ENCODE measurements at regions not wholly inside any gene's neighbourhood (a gene's known extent, or its start where the extent isn't known, plus 50 kb on each side); places are given as distances from the start of the nearest gene placed in this dataset.
A peak's percentile ranks its signal among the peaks of the same experiment; 100 is the strongest.

- TF ChIP-seq EZH2phosphoT487 (IDR thresholded peaks at IDR 0.05; ENCODE audit: borderline replicate concordance) = no peak
- no peak for TF ChIP-seq CTCF (conservative IDR thresholded peaks at IDR 0.05; ENCODE audit: low read length)
- Histone ChIP-seq H2AFZ (ENCODE audit: low read length) (no peak overlapping the region), H4K20me1 (ENCODE audit: insufficient read depth, low read length, poor library complexity, severe bottlenecking) (no peaks in the 10 kb centered on the region), H3K4me3 (ENCODE audit: low read length, poor library complexity, severe bottlenecking) (no peak overlapping the region), H3F3A (ENCODE audit: low read depth) (no peaks in the 10 kb centered on the region), H3K27me3 (ENCODE audit: insufficient read depth, low read length, poor library complexity, severe bottlenecking) (no peaks in the 10 kb centered on the region), H3K36me3 (ENCODE audit: insufficient read depth, low read length) (no peaks in the 10 kb centered on the region), H3K79me2 (ENCODE audit: insufficient read depth, low read length) (no peaks in the 10 kb centered on the region), H3K4me1 (ENCODE audit: insufficient read depth, low read length, poor library complexity, severe bottlenecking) (peaks cover 10% of the 10 kb centered on the region), H3K9me2 (replicated peaks; ENCODE audit: low read depth, low read length) (no peaks in the 10 kb centered on the region), H3K9me3 (ENCODE audit: insufficient read depth, low read depth, low read length) (no peaks in the 10 kb centered on the region), H3K4me2 (ENCODE audit: low read depth, low read length, poor library complexity, severe bottlenecking) (no peak overlapping the region), H3K9ac (ENCODE audit: low read depth, low read length, poor library complexity, severe bottlenecking) (no peak overlapping the region)
These were observed 353.2 kb downstream of the CRPPA start for GRCh38 chr7:16068183-16068582.

- Histone ChIP-seq H3F3A (ENCODE audit: low read depth) (no peaks in the 10 kb centered on the region), H3K36me3 (ENCODE audit: insufficient read depth, low read length) (no peaks in the 10 kb centered on the region), H3K4me1 (ENCODE audit: insufficient read depth, low read length, poor library complexity, severe bottlenecking) (peaks cover 14% of the 10 kb centered on the region), H3K4me2 (ENCODE audit: low read depth, low read length, poor library complexity, severe bottlenecking) (no peak overlapping the region), H4K20me1 (ENCODE audit: insufficient read depth, low read length, poor library complexity, severe bottlenecking) (no peaks in the 10 kb centered on the region), H3K4me3 (ENCODE audit: low read length, poor library complexity, severe bottlenecking) (no peak overlapping the region), H3K9ac (ENCODE audit: low read depth, low read length, poor library complexity, severe bottlenecking) (no peak overlapping the region), H2AFZ (ENCODE audit: low read length) (no peak overlapping the region), H3K79me2 (ENCODE audit: insufficient read depth, low read length) (no peaks in the 10 kb centered on the region), H3K9me2 (replicated peaks; ENCODE audit: low read depth, low read length) (no peaks in the 10 kb centered on the region), H3K9me3 (ENCODE audit: insufficient read depth, low read depth, low read length) (no peaks in the 10 kb centered on the region), H3K27me3 (ENCODE audit: insufficient read depth, low read length, poor library complexity, severe bottlenecking) (no peaks in the 10 kb centered on the region)
- no peak for TF ChIP-seq CTCF (conservative IDR thresholded peaks at IDR 0.05; ENCODE audit: low read length)
- no peak for TF ChIP-seq EZH2phosphoT487 (IDR thresholded peaks at IDR 0.05; ENCODE audit: borderline replicate concordance)
These were observed 353.6 kb downstream of the CRPPA start for GRCh38 chr7:16067711-16068110.

- Histone ChIP-seq H3F3A (ENCODE audit: low read depth) (no peaks in the 10 kb centered on the region), H3K4me3 (ENCODE audit: low read length, poor library complexity, severe bottlenecking) (no peak overlapping the region), H2AFZ (ENCODE audit: low read length) (no peak overlapping the region), H3K4me1 (ENCODE audit: insufficient read depth, low read length, poor library complexity, severe bottlenecking) (peaks cover 22% of the 10 kb centered on the region), H4K20me1 (ENCODE audit: insufficient read depth, low read length, poor library complexity, severe bottlenecking) (no peaks in the 10 kb centered on the region), H3K9me2 (replicated peaks; ENCODE audit: low read depth, low read length) (no peaks in the 10 kb centered on the region), H3K36me3 (ENCODE audit: insufficient read depth, low read length) (no peaks in the 10 kb centered on the region), H3K9ac (ENCODE audit: low read depth, low read length, poor library complexity, severe bottlenecking) (no peak overlapping the region), H3K4me2 (ENCODE audit: low read depth, low read length, poor library complexity, severe bottlenecking) (peak overlapping the region; percentile 36), H3K27me3 (ENCODE audit: insufficient read depth, low read length, poor library complexity, severe bottlenecking) (no peaks in the 10 kb centered on the region), H3K9me3 (ENCODE audit: insufficient read depth, low read depth, low read length) (no peaks in the 10 kb centered on the region), H3K79me2 (ENCODE audit: insufficient read depth, low read length) (no peaks in the 10 kb centered on the region)
- no peak for TF ChIP-seq EZH2phosphoT487 (IDR thresholded peaks at IDR 0.05; ENCODE audit: borderline replicate concordance)
- no peak for TF ChIP-seq CTCF (conservative IDR thresholded peaks at IDR 0.05; ENCODE audit: low read length)
These were observed 354.4 kb downstream of the CRPPA start for GRCh38 chr7:16066805-16067459.
